Uterus (tissue), 3 donors: ENCODE measurements at regions not wholly inside any gene's neighbourhood (a gene's known extent, or its start where the extent isn't known, plus 50 kb on each side); places are given as distances from the start of the nearest gene placed in this dataset.

Source experiments
- DNase-seq, 2 donors: peaks; one replicate each; pipeline ENCODE4 v3.0.0-alpha.2; 2019 to 2020
- H3K27ac ChIP-seq, 2 donors: fragments of 200-600 bp; sonication (generic); 1 replicate in 1 of 2; 2 replicates in 1 of 2; pipeline ENCODE4 v1.5.1; 2016 to 2018
- H3K27me3 ChIP-seq, 2 donors: fragments of 200-600 bp; sonication (generic); one replicate each; pipeline ENCODE4 v1.5.1; 2018 to 2019; ENCODE audit warnings: control low read depth in 1 of 2
- H3K36me3 ChIP-seq, 2 donors: fragments of 200-600 bp; sonication (generic); one replicate each; pipeline ENCODE4 v1.5.1; 2019; ENCODE audit warnings: control low read depth in 1 of 2
- H3K4me1 ChIP-seq, 2 donors: fragments of 200-600 bp; sonication (generic); one replicate each; pipeline ENCODE4 v1.5.1; 2018 to 2019; ENCODE audit warnings: control low read depth in 1 of 2
- H3K4me3 ChIP-seq, 2 donors: fragments of 200-600 bp; sonication (generic); 1 replicate in 1 of 2; 2 replicates in 1 of 2; pipeline ENCODE4 v1.5.1; 2018 to 2019; ENCODE audit warnings: mild to moderate bottlenecking in 1 of 2
- H3K9me3 ChIP-seq, 2 donors: fragments of 200-600 bp; sonication (generic); one replicate each; pipeline ENCODE4 v1.5.1; 2019; ENCODE audit warnings: control low read depth in 1 of 2
- CTCF ChIP-seq, 4 experiments: fragments of 200-600 bp in 2 of 4; fragments of 450-650 bp in 2 of 4; sonication (generic) in 2 of 4; IDR thresholded peaks; one replicate each; pipeline ENCODE4 v1.5.1; 2016 to 2019; ENCODE audit warnings: antibody characterized with exemption in 4 of 4, mild to moderate bottlenecking in 2 of 4, moderate library complexity in 1 of 4
- POLR2A ChIP-seq, 2 donors: fragments of 450-650 bp; IDR thresholded peaks; one replicate each; pipeline ENCODE4 v1.6.1; 2016; ENCODE audit warnings: antibody characterized with exemption in 2 of 2, mild to moderate bottlenecking in 1 of 2, moderate library complexity in 1 of 2
- intact Hi-C: fragments of 100-400 bp; cut with DNase I; formaldehyde crosslinking; loops from one replicate; pipeline ENCODE4 v1.15.1; 2023; ENCODE audit warnings: low total_unique reads
- donor health status: DM: yes; HTN: yes; CAD: no.

- Histone ChIP-seq H3K36me3 (no peaks in the 10 kb centered on the region), H3K27ac (no peak overlapping the region), H3K9me3 (no peaks in the 10 kb centered on the region), H3K27me3 (no peaks in the 10 kb centered on the region), H3K4me1 (no peaks in the 10 kb centered on the region), H3K4me3 (no peak overlapping the region)
- intact Hi-C loops = no loop called here
- no peak for DNase-seq
- TF ChIP-seq CTCF (IDR thresholded peaks at IDR 0.05) = no peak
- no peak for TF ChIP-seq POLR2A (IDR thresholded peaks at IDR 0.05)
Measured at GRCh38 chr11:97263183-97263858, 873.5 kb downstream of the JRKL start.

GRCh38 chr11:97269527-97269926 lies 879.7 kb downstream of the JRKL start:
- Histone ChIP-seq H3K9me3 (no peaks in the 10 kb centered on the region), H3K4me3 (no peak overlapping the region), H3K27me3 (no peaks in the 10 kb centered on the region), H3K4me1 (no peaks in the 10 kb centered on the region), H3K27ac (no peak overlapping the region), H3K36me3 (no peaks in the 10 kb centered on the region)
- intact Hi-C loops = no loop called here
- no peak for DNase-seq
- TF ChIP-seq POLR2A (IDR thresholded peaks at IDR 0.05) (no peak), CTCF (IDR thresholded peaks at IDR 0.05) (no peak)

- intact Hi-C loops = no loop called here
- Histone ChIP-seq H3K4me1 (no peaks in the 10 kb centered on the region), H3K27ac (no peak overlapping the region), H3K4me3 (no peak overlapping the region), H3K27me3 (no peaks in the 10 kb centered on the region), H3K9me3 (no peaks in the 10 kb centered on the region), H3K36me3 (no peaks in the 10 kb centered on the region)
- no peak for TF ChIP-seq POLR2A (IDR thresholded peaks at IDR 0.05)
- no peak for TF ChIP-seq CTCF (IDR thresholded peaks at IDR 0.05)
- no peak for DNase-seq
Measured at GRCh38 chr11:97279341-97279740, 889.5 kb downstream of the JRKL start.

GRCh38 chr11:97280347-97280746 lies 890.5 kb downstream of the JRKL start:
- no peaks in the 10 kb centered on the region for H3K4me1 ChIP-seq
- DNase-seq = no peak
- intact Hi-C loops = no loop called here
- no peaks in the 10 kb centered on the region for H3K36me3 ChIP-seq
- H3K4me3 ChIP-seq = no peak overlapping the region
- H3K27me3 ChIP-seq = no peaks in the 10 kb centered on the region
- no peaks in the 10 kb centered on the region for H3K9me3 ChIP-seq
- no peak overlapping the region for H3K27ac ChIP-seq
- no peak for TF ChIP-seq POLR2A (IDR thresholded peaks at IDR 0.05)

GRCh38 chr11:97289823-97290222 lies 900.0 kb downstream of the JRKL start:
- no peak overlapping the region for H3K4me3 ChIP-seq
- intact Hi-C loops = no loop called here
- H3K4me1 ChIP-seq = no peaks in the 10 kb centered on the region
- no peak for DNase-seq
- H3K9me3 ChIP-seq = no peaks in the 10 kb centered on the region
- TF ChIP-seq POLR2A (IDR thresholded peaks at IDR 0.05) (no peak), CTCF (IDR thresholded peaks at IDR 0.05) (no peak)
- no peaks in the 10 kb centered on the region for H3K27me3 ChIP-seq
- H3K27ac ChIP-seq = no peak overlapping the region
- no peaks in the 10 kb centered on the region for H3K36me3 ChIP-seq
